Bronchial epithelial cell (primary cell): ENCODE measurements at regions not wholly inside any gene's neighbourhood (a gene's known extent, or its start where the extent isn't known, plus 50 kb on each side); places are given as distances from the start of the nearest gene placed in this dataset.
"Not testable (repeated sequence)": the region's sequence is repeated elsewhere in the genome, so short reads cannot be mapped to it uniquely, and the experiment has no call there.

ENCODE experiments used
- DNase-seq: peaks from one replicate; pipeline ENCODE4 v3.0.0-alpha.2; 2010; ENCODE audit warnings: low read depth
- FAIRE-seq: peaks from 2 replicates; lab custom pipeline; 2011; peaks lifted over from hg19 to GRCh38; lab: Jason Lieb, UNC
- H3K27me3 ChIP-seq: 2 replicates; pipeline ENCODE4 v1.5.1; 2011; ENCODE audit warnings: low read length; ENCODE audit not compliant: control insufficient read depth, insufficient read depth
- H3K36me3 ChIP-seq: 2 replicates; pipeline ENCODE4 v1.5.1; 2011; ENCODE audit warnings: low read length; ENCODE audit not compliant: control insufficient read depth, insufficient read depth
- H3K4me3 ChIP-seq: 2 replicates; pipeline ENCODE4 v1.5.1; 2011; ENCODE audit warnings: mild to moderate bottlenecking, low read depth, low read length, control low read depth
- CTCF ChIP-seq: IDR thresholded peaks from 2 replicates; pipeline ENCODE4 v1.5.1; 2011; ENCODE audit warnings: mild to moderate bottlenecking, moderate library complexity, low read length, control low read depth, inconsistent platforms; ENCODE audit not compliant: insufficient read depth, severe bottlenecking

- no peak for TF ChIP-seq CTCF
- no peak for DNase-seq
- no peak for FAIRE-seq
- Histone ChIP-seq H3K36me3 (no peaks in the 10 kb centered on the region), H3K27me3 (no peaks in the 10 kb centered on the region), H3K4me3 (no peak overlapping the region)
Measured at GRCh38 chr2:47295131-47295980, 73.8 kb upstream of the EPCAM start.

DNA sequence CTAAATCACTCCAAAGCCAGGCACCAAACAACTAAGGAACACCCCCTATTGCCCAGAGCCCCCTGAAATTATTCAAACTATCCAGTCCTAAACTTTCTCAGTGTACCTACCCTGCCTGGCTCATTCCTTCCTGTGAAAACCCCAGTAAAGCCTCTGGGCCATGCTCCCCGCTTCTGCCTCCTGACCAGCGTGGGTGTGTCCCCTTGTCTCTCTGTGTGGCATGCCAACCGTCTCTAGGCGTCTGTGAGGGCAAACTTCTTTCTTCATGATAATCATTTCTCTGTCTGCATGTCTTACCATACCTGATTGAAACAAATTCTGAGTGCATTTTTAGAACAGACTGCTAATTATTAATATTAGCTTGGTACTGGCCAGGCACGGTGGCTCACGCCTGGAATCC, 75.1 kb upstream of the EPCAM start:
- DNase-seq, result no peak
- H3K4me3 ChIP-seq, result no peak overlapping the region
- no peak for FAIRE-seq
- H3K27me3 ChIP-seq, result no peaks in the 10 kb centered on the region
- TF ChIP-seq CTCF, result no peak
- no peaks in the 10 kb centered on the region for H3K36me3 ChIP-seq

DNA sequence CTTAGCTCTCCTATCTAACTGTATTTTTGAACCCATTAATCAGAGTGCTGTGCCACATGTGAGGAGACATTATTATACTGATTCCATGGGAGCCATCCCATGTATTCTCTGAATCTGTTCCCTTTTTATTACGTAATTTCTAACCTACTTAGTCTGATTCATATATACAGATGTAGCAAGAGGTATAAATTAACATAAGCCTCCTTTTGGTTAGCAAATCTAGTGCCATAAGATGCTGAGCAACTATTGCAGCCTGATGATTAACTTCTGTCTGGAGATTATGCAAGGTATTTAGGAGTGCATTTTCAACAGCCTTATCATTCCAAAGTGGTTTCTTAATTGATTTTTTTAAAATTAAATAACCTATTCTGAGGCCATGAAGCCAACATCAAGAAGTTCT, 80.2 kb upstream of the EPCAM start:
- no peak for TF ChIP-seq CTCF
- FAIRE-seq (no peak), DNase-seq (peak; percentile 96)

DNA sequence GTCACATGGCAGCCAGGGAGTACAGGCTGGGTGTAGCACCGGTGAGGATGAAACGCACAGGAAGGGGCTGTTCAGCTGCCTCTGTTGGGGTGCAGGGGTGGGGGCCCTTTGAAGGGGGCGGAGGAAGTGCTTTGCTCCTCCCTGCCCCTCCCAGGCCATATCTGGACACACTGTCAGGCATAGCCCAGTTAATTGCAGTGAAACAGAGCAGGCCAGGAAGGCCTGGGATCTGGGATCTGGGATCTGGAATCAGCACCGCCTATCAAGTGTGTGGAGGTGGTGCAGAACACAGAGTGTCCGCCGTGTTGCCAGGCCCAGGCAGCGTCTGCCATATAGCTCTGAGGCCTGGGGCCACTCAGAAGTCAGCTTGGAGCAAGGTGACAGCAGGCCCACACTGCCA, 85.5 kb upstream of the EPCAM start:
- no peak overlapping the region for H3K4me3 ChIP-seq
- no peak for TF ChIP-seq CTCF
- DNase-seq, result no peak
- no peaks in the 10 kb centered on the region for H3K36me3 ChIP-seq
- H3K27me3 ChIP-seq, result no peaks in the 10 kb centered on the region
- no peak for FAIRE-seq

More for the DNA sequence above, 80.2 kb upstream of the EPCAM start:
- Histone ChIP-seq H3K27me3 (no peaks in the 10 kb centered on the region), H3K36me3 (no peaks in the 10 kb centered on the region), H3K4me3 (no peak overlapping the region)

DNA sequence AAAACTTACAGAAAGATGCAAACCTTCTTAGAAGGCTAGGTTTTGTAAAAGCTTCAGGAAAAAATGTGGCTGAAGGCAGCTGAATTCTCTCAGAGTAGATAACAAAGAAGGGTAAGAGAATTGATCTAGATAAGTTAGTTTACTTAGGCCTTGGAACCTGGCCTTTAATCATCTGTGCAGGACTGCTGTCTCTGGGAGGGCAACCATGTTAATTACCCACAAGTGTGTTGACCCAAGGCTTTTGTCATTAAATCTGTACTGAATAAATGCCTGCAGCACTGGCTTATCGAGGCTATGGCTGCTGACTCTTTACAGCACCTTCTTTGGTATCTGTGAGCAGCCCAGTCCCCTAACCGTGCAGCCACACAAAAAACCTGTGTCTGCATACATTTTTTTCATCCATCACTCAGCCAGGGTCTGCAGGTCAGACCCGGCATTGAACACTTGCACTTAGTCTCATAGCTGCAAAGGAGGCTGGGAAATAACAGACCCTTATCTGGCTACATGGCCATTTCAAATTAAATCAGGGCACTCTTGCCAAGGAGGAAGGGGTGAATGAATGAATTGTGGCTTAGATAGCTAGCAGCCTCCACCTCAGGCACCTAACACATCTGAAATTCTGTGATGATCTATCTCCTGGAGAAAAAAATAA, 86.4 kb upstream of the EPCAM start:
- H3K36me3 ChIP-seq, result no peaks in the 10 kb centered on the region
- no peaks in the 10 kb centered on the region for H3K27me3 ChIP-seq
- DNase-seq (no peak), FAIRE-seq (no peak)
- TF ChIP-seq CTCF, result no peak
- H3K4me3 ChIP-seq, result no peak overlapping the region

GRCh38 chr2:47279525-47279924, 89.6 kb upstream of the EPCAM start:
- FAIRE-seq, H3K36me3 ChIP-seq, H3K4me3 ChIP-seq, H3K27me3 ChIP-seq, DNase-seq: not testable (repeated sequence)
